IMR-90 (cell line): ENCODE measurements at regions not wholly inside any gene's neighbourhood (a gene's known extent, or its start where the extent isn't known, plus 50 kb on each side); places are given as distances from the start of the nearest gene placed in this dataset.

Experiments
- ATAC-seq: fragments of 200-7000 bp; cut with Tn5 transposase; 2 replicates; pipeline ENCODE4 v1.9.1; 2020; ENCODE audit warnings: low read depth, mild to moderate bottlenecking, moderate library complexity
- BruUV-seq: library from RNA; stranded (reverse); fragments of 400-500 nt; replicated peaks from 2 replicates; lab custom pipeline; 2021; lab: Mats Ljungman, UMichigan
- CTCF ChIA-PET: fragments of 300-600 bp; formaldehyde crosslinking; extraction: SDS; loops from one replicate; lab custom pipeline; 2021; ENCODE audit warnings: antibody characterized with exemption; lab: Yijun Ruan, JAX
- POLR2A ChIA-PET: fragments of 300-600 bp; sonication (Branson Sonifier 250); formaldehyde crosslinking; loops from one replicate; lab custom pipeline; 2022; ENCODE audit warnings: antibody characterized with exemption; ENCODE audit not compliant: unreplicated experiment; lab: Charles Lee
- DNase-seq: peaks from one replicate; pipeline ENCODE4 v3.0.0; 2013
- H2AFZ ChIP-seq: replicated peaks from 2 replicates; pipeline ENCODE3; 2013; ENCODE audit warnings: low read length, mild to moderate bottlenecking; ENCODE audit not compliant: poor library complexity
- H2AK5ac ChIP-seq: 2 replicates; pipeline ENCODE4 v1.6.1; 2013; ENCODE audit warnings: low read depth, low read length, inconsistent platforms
- H2AK9ac ChIP-seq: replicated peaks from 2 replicates; pipeline ENCODE3; 2013; ENCODE audit warnings: mild to moderate bottlenecking, low read depth, low read length, moderate library complexity; ENCODE audit not compliant: poor library complexity
- H2BK120ac ChIP-seq: 2 replicates; pipeline ENCODE4 v1.6.1; 2013; ENCODE audit warnings: low read depth, low read length, inconsistent platforms
- H2BK15ac ChIP-seq: 3 replicates; pipeline ENCODE4 v1.6.1; 2013; ENCODE audit warnings: low read depth, low read length, inconsistent platforms
- H2BK20ac ChIP-seq: 2 replicates; pipeline ENCODE4 v1.6.1; 2013; ENCODE audit warnings: low read depth, mild to moderate bottlenecking, inconsistent platforms, low read length, moderate library complexity
- H2BK5ac ChIP-seq: 2 replicates; pipeline ENCODE4 v1.6.1; 2013; ENCODE audit warnings: mild to moderate bottlenecking, low read depth, low read length, inconsistent platforms; ENCODE audit not compliant: poor library complexity, severe bottlenecking
- H3K14ac ChIP-seq: replicated peaks from 2 replicates; pipeline ENCODE4 v1.6.1; 2013; ENCODE audit warnings: low read depth, low read length, inconsistent platforms
- H3K18ac ChIP-seq: 2 replicates; pipeline ENCODE4 v1.6.1; 2013; ENCODE audit warnings: low read depth, low read length, control low read depth
- H3K23ac ChIP-seq: 2 replicates; pipeline ENCODE4 v1.6.1; 2013; ENCODE audit warnings: low read depth, low read length, inconsistent platforms
- H3K27ac ChIP-seq: 2 replicates; pipeline ENCODE4 v1.5.1; 2013; ENCODE audit warnings: mild to moderate bottlenecking, control low read depth, low read length; ENCODE audit not compliant: insufficient read depth
- H3K27me3 ChIP-seq: 2 replicates; pipeline ENCODE4 v1.6.1; 2013; ENCODE audit warnings: low read length; ENCODE audit not compliant: control insufficient read depth, insufficient read depth
- H3K36me3 ChIP-seq: 2 replicates; pipeline ENCODE4 v1.6.1; 2013; ENCODE audit warnings: low read length, mixed read lengths; ENCODE audit not compliant: control insufficient read depth, insufficient read depth
- H3K4ac ChIP-seq: 2 replicates; pipeline ENCODE4 v1.6.1; 2013; ENCODE audit warnings: low read depth, low read length, inconsistent platforms
- H3K4me1 ChIP-seq: 2 replicates; pipeline ENCODE4 v1.6.1; 2013; ENCODE audit warnings: low read length, mixed read lengths; ENCODE audit not compliant: control insufficient read depth, insufficient read depth
- H3K4me2 ChIP-seq: 2 replicates; pipeline ENCODE4 v1.6.1; 2013; ENCODE audit warnings: low read depth, mild to moderate bottlenecking, control low read depth, low read length, moderate library complexity
- H3K4me3 ChIP-seq: 2 replicates; pipeline ENCODE4 v1.5.1; 2013; ENCODE audit warnings: low read depth, mild to moderate bottlenecking, control low read depth, low read length, moderate library complexity; ENCODE audit not compliant: insufficient read depth
- H3K56ac ChIP-seq: 2 replicates; pipeline ENCODE4 v1.6.1; 2013; ENCODE audit warnings: low read length, inconsistent platforms; ENCODE audit not compliant: insufficient read depth; ENCODE audit errors: extremely low read depth
- H3K79me1 ChIP-seq, 2 experiments: 2 replicates each; pipeline ENCODE4 v1.6.1; 2013; ENCODE audit warnings: low read length in 2 of 2, inconsistent platforms in 1 of 2, low read depth in 1 of 2
- H3K9ac ChIP-seq: 2 replicates; pipeline ENCODE4 v1.6.1; 2013; ENCODE audit warnings: low read depth, low read length, control low read depth
- H3K9me1 ChIP-seq: 2 replicates; pipeline ENCODE4 v1.6.1; 2013; ENCODE audit warnings: low read length, inconsistent platforms; ENCODE audit not compliant: insufficient read depth
- H3K9me3 ChIP-seq: 2 replicates; pipeline ENCODE4 v1.6.1; 2013; ENCODE audit warnings: low read length; ENCODE audit not compliant: control insufficient read depth, insufficient read depth
- H4K20me1 ChIP-seq: 2 replicates; pipeline ENCODE4 v1.6.1; 2013; ENCODE audit warnings: low read length, inconsistent platforms; ENCODE audit not compliant: insufficient read depth
- H4K5ac ChIP-seq: 2 replicates; pipeline ENCODE4 v1.6.1; 2013; ENCODE audit warnings: mild to moderate bottlenecking, low read depth, low read length, control low read depth
- H4K8ac ChIP-seq, 2 experiments: 2 replicates each; pipeline ENCODE4 v1.6.1; 2013; ENCODE audit warnings: low read depth in 2 of 2, low read length in 2 of 2, control low read depth in 1 of 2, inconsistent platforms in 1 of 2
- H4K91ac ChIP-seq: 2 replicates; pipeline ENCODE4 v1.6.1; 2013; ENCODE audit warnings: low read depth, low read length, inconsistent platforms; ENCODE audit not compliant: insufficient read depth
- RFX5 ChIP-seq: IDR thresholded peaks from 2 replicates; pipeline ENCODE4 v1.8.0; 2012; ENCODE audit warnings: low read depth, mild to moderate bottlenecking, low read length, moderate library complexity
- WGBS, 2 experiments: methylation state at CpG; one replicate each; pipeline versions ENCODE4 v1.1.5 to v1.1.7; 2013; ENCODE audit warnings: missing lambda C conversion rate in 2 of 2; ENCODE audit not compliant: insufficient read length in 1 of 2; ENCODE audit errors: extremely low coverage in 2 of 2; 5-methylcytosine and 5-hydroxymethylcytosine counted together
- dilution Hi-C: fragments of 300-500 bp; cut with HindIII; formaldehyde crosslinking; loops from one replicate; pipeline ENCODE4 v1.14.3; 2018; ENCODE audit warnings: low sequenced_read_pairs; ENCODE audit not compliant: unreplicated experiment
- in situ Hi-C: fragments of 300-500 bp; cut with MboI; formaldehyde crosslinking; loops from 3 replicates; pipeline ENCODE4 v1.14.3; 2019; ENCODE audit warnings: low sequenced_read_pairs, inconsistent platforms, mixed read lengths
- intact Hi-C: fragments of 100-400 bp; cut with micrococcal nuclease; formaldehyde crosslinking; loops from 2 replicates; pipeline ENCODE4 v1.10.0; 2022
- TF ChIP-seq, protein P1 (sequence below): fragments of 150-350 bp; IDR thresholded peaks from 2 replicates; pipeline ENCODE4 v1.6.1; 2017; ENCODE audit warnings: mild to moderate bottlenecking, antibody characterized with exemption, low read length, low read depth

DNA sequence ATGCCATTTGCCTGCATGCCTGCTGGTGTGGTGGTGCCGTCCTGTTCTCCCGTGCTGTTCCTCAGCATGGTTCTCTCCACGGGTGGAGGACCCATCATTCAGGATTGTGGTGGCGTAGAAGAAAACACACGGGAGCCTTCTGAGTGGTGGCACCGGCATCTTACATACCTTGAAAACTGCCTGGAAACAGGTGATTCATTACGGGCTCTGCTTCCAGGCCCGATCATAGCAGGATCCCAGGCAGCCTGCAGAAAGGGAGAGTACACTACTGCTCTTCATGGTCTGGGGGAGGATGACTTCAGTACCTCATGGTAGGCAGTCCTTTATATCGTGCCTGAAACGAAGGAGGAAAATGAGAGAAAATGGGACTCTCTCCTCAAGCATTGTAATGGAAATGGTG is 66.6 kb upstream of the KCNA5 start:
- in situ Hi-C loops (no loop called here), intact Hi-C loops (no loop called here), dilution Hi-C loops (no loop called here)
- Histone ChIP-seq H3K18ac (no peak overlapping the region), H2AK9ac (no peak overlapping the region), H3K23ac (no peak overlapping the region), H3K4ac (no peak overlapping the region), H2BK5ac (no peak overlapping the region), H4K20me1 (no peaks in the 10 kb centered on the region), H3K56ac (no peak overlapping the region), H3K36me3 (no peaks in the 10 kb centered on the region), H3K4me2 (no peak overlapping the region), H2BK20ac (no peak overlapping the region), H3K4me3 (no peak overlapping the region), H2BK15ac (no peak overlapping the region), H3K4me1 (no peaks in the 10 kb centered on the region), H2AK5ac (no peak overlapping the region), H2BK120ac (no peak overlapping the region), H3K27me3 (peaks cover 9% of the 10 kb centered on the region), H4K91ac (no peak overlapping the region), H3K9me3 (no peaks in the 10 kb centered on the region), H3K9ac (no peak overlapping the region), H3K14ac (no peak overlapping the region), H3K79me1 (no peaks in the 10 kb centered on the region), H3K27ac (no peak overlapping the region), H2AFZ (no peak overlapping the region), H4K5ac (no peak overlapping the region), H3K9me1 (no peaks in the 10 kb centered on the region), H4K8ac (no peak overlapping the region)
- DNase-seq (no peak), ATAC-seq (no peak)
- 0 out of 2 replicates have a peak, but pooled peaks have one; percentile 6 for TF ChIP-seq RFX5
- TF ChIP-seq, protein P1, sequence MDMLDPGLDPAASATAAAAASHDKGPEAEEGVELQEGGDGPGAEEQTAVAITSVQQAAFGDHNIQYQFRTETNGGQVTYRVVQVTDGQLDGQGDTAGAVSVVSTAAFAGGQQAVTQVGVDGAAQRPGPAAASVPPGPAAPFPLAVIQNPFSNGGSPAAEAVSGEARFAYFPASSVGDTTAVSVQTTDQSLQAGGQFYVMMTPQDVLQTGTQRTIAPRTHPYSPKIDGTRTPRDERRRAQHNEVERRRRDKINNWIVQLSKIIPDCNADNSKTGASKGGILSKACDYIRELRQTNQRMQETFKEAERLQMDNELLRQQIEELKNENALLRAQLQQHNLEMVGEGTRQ = no peak
- POLR2A ChIA-PET = no interaction called here
- CTCF ChIA-PET = interaction anchor here (0.6 kb wide), 1 partner anchor 882 kb away, joined by 3 read pairs; no protein-coding TSS in a partner anchor
- 69% methylated on average over 6 of the region's 10 CpGs; no CpG with 5 or more reads in 1 of the 2 experiments for WGBS, 2 experiments
- no TSS peak for BruUV-seq
